Stimulated activated CD8-positive, alpha-beta memory T cell treated with anti-CD3 and anti-CD28 coated beads, Interleukin-2, amount 100 ng/mL, for 48 hours (primary cell): ENCODE measurements at regions not wholly inside any gene's neighbourhood (a gene's known extent, or its start where the extent isn't known, plus 50 kb on each side); places are given as distances from the start of the nearest gene placed in this dataset.
"Not testable (repeated sequence)": the region's sequence is repeated elsewhere in the genome, so short reads cannot be mapped to it uniquely, and the experiment has no call there.

Experiments
- DNase-seq, 2 donors: peaks; one replicate each; pipeline ENCODE4 v3.0.0-alpha.2; 2020; ENCODE audit warnings: low read depth in 2 of 2

DNA sequence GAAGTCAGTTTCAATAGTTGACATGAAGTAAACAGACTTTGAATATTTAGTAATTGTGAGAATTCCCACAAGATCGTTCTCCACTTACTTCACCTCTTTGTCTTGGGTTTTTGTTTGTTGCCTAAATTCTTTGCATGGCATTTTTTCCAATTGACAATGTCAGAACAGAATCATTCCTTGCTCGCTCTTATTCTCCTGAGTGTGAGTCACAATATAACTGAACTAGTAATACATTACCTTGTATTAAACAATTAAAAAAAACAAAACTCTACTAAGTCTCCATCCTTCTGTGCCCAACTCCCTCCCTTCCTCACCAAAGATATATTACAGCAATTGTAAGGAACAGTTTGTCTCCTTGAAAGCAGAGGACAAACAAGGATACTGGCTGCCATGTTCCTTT lies 638.8 kb upstream of the NOVA1 start:
- no peak for DNase-seq

- no peak for DNase-seq
Measured at GRCh38 chr14:27242874-27243273, 645.0 kb upstream of the NOVA1 start.

GRCh38 chr14:27243365-27243764 lies 645.5 kb upstream of the NOVA1 start:
- DNase-seq = no peak

DNA sequence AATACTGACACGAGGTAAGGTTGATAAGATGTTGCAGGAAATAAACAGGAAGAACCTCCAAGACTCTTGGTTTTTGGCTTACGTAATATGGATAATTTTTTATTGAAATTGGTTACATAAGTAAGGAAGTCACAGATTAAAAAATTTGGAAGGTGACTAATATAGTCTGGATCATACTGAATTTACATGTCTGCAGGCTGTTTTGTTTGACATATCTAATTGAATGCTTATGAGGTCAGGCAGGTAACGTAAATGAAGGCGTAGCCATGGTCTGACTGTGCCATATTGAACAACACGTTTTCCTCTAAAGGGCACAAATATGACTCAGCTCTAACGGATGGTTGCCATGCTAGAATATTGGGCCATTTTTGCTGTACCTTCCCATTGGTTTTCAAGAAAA lies 648.1 kb upstream of the NOVA1 start:
- no peak for DNase-seq

- no peak for DNase-seq
Measured at GRCh38 chr14:27253966-27254365, 656.1 kb upstream of the NOVA1 start.

DNA sequence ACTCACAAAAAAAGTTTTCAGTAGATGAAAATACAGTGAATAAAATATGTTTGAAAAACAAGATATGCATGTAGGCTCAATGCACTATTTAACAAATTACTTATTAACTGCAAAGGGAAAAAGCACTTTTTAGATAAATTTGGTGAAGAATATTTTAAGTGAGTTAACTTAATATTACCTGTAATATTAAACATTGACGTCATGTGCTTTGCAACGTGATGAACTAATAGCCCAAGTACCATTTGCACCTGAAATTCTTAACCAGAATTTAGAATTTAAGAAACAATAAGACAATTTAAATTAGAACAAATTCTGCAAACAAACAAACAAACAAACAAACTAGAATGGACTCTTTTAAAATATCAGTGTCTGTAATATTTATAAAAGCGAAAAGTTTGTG lies 659.0 kb upstream of the NOVA1 start:
- no peak for DNase-seq

- no peak for DNase-seq
Measured at GRCh38 chr14:27267876-27268275, 670.0 kb upstream of the NOVA1 start.

DNA sequence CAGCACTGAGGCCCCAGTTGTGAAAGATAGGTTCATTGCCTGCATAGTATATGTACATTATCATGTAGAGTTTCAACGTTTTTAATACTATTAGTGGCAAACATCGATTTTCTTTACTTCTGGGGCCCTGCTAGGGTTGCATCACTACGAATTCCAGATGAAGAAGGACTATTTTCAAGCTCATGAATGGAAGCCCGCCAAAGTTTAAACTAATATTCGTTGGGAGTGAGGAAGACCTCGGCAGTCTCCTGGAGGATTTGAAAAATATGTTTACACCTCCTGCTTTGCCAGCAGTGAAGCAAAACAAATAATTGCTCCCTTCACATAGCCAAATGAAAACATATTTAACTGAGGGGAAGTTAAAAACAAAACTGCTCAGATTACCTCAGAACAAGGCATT lies 672.9 kb upstream of the NOVA1 start:
- no peak for DNase-seq

DNA sequence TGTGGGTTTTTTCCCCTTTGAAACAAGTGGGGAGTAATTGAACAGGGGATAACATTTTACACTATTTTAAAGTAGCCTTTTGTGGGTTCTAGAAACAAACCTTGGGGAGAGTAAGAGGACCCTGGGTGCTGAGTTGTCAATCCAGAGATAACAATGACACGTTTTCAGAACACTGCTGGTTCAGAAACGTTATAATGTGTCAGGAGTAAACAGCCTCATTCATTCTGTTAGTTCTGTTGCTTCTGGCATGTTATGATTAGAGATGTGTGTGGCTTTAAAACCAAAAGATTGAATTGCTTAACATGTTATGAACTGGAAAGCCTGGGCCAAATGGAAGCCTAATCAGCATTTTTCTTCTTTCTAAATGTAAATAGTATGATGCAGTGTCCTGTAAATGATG lies 680.5 kb upstream of the NOVA1 start:
- no peak for DNase-seq

DNA sequence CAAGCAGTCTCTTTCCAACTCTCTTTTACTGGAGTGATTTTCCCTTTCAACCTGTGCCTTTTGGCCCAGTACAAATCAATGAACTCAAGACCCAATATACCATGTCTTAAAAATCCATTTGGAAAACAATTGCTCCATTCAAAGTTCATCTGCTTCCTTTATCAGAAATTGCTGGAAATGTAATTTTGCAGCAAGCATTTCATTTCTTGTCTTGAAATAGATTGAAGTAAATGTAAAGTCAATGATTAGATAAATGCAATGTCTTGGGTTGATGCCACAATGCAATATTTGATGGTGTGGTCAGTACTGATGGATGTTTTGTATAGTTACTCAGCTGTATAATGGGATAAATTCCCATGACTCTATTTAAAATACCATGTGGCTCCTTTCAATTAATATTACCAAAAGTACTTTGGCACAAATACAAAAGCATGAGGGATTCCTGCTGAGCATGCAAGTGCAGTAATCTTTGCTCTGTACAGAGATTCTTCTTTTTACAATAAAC lies 707.7 kb upstream of the NOVA1 start:
- DNase-seq = no peak

DNA sequence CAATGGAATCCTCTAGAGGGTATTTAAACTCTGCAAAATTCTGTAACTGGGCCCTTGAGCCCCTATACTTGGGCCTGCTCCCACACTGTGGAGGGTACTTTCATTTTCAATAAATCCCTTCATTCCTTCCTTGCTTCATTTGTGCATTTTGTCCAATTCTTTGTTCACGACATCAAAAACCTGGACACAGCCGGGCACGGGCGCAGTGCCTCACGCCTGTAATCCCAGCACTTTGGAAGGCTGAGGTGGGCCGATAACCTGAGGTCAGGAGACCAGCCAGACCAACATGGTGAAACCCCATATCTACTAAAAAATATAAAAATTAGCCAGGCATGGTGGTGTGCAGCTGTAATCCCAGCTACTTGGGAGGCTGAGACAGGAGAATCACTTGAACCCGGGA lies 714.9 kb upstream of the NOVA1 start:
- DNase-seq = not testable (repeated sequence)

DNA sequence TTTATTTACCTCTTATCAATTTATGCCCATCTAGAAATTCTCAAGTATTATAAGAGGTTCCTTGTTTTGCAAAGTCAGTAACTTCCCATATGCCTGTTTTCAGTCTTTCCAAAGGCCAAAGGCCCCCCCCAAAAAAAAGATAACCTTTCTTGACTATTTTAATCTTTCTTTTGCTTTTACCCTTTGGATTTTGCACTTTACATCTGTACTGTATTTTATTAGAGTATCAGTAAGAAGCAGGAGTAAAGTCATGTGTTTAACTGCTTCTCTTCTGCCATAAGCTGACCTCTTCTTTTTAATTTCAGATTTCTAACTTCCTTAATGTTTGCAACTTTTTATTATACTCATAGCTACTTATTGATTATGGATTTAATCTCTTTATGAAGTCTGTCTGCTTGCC lies 716.4 kb upstream of the NOVA1 start:
- DNase-seq = no peak

GRCh38 chr14:27315477-27315876 lies 717.6 kb upstream of the NOVA1 start:
- no peak for DNase-seq

GRCh38 chr14:27315947-27316346 lies 718.1 kb upstream of the NOVA1 start:
- DNase-seq = no peak

- DNase-seq = no peak
Measured at GRCh38 chr14:27318774-27319420, 721.1 kb upstream of the NOVA1 start.

DNA sequence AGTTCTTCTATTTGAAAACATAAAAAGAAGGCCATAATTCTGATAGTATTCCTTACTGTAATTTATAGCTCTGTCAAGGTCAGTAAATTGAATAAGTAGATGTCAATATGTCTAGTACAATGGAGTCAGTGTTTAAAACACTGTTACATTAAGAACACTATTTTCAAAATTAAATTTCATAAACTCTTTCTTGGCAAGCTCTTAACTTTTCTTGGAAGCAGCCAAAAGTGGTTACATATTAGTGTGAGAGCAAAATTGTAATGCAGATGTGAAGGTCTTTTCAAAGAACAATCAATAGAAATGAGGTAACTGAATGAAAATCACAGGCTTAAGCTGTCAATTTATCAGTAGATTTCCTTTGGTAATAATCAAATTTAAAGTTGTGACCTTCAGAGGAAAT lies 722.4 kb upstream of the NOVA1 start:
- DNase-seq = no peak

DNA sequence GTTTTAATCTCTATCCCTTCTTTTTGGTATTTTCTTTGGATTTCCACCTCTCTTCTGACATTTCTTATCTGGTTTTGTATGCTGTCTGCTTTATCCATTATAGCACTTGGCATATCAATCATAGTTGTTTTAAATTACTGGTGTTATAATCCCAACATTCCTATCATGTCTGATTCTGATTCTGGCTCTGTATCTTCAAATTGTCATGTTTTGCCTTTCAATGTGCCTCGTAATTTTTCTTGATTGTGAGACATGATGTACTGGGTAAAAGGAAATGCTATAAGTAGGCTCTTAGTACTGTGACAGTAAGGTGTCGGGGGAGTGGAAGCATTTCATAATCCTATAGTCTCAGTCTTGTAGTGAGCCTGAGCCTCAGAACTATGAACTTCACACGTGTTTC lies 729.3 kb upstream of the NOVA1 start:
- no peak for DNase-seq

- DNase-seq = no peak
Measured at GRCh38 chr14:27338012-27338411, 740.2 kb upstream of the NOVA1 start.

DNA sequence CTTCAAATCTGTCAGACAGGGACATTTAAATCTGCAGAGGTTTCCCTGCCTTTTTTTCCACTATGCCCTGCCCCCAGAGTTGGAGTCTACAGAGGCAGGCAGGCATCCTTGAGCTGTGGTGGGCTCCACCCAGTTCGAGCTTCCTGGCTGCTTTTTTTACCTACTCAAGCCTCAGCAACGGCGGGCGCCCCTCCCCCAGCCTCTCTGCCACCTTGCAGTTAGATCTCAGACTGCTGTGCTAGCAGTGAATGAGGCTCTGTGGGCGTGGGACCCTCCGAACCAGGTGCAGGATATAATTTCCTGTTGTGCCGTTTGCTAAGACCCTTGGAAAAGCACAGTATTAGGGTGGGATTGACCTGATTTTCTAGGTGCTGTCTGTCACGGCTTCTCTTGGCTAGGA lies 765.2 kb upstream of the NOVA1 start:
- not testable (repeated sequence) for DNase-seq

- no peak for DNase-seq
Measured at GRCh38 chr14:27366596-27366995, 768.8 kb upstream of the NOVA1 start.

DNA sequence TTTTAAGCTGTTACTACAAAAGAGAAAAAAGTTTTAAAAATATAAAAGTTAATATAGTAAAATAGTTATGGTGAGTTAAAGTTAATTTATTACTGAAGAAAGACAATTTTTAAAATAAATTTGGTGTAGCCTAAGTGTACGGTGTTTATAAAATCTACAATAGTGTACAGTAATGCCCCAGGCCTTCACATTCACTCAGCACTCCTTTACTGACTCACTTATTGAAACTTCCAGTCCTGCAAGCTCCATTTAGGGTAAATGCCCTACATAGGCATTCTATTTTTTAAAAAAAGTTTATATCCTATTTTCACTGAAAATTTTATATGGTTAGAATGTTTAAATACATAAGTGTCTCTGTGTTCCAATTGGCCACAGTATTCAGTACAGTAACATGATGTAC lies 769.5 kb upstream of the NOVA1 start:
- DNase-seq = no peak

DNA sequence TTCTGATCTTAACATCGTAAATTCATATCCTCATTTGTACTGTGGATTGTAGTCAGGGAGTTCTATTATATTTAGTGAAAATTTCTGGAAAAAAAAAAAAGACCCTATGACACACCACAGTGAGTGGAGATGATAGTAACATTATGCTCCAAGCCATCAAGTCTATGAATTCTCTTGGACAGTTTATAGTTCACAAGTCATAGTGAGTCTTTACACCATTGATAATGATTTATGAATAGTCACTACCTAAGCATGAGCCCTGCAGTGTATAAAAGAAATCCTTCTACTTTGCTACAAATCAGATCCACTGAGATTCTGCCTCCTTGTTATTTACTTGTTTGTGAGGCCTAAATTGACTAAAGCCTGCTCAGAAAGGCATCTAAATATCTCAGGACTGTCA lies 772.2 kb upstream of the NOVA1 start:
- DNase-seq = no peak

GRCh38 chr14:27370775-27371174 lies 772.9 kb upstream of the NOVA1 start:
- DNase-seq = no peak

- DNase-seq = no peak
Measured at GRCh38 chr14:27371209-27371608, 773.4 kb upstream of the NOVA1 start.
